Chondrocyte (in vitro differentiated cells): ENCODE measurements at regions not wholly inside any gene's neighbourhood (a gene's known extent, or its start where the extent isn't known, plus 50 kb on each side); places are given as distances from the start of the nearest gene placed in this dataset.

Experiments used
- DNase-seq: peaks from one replicate; pipeline ENCODE4 v3.0.0; 2021; ENCODE audit warnings: mixed read lengths, low spot score
- H3K27ac Mint-ChIP-seq: one replicate; pipeline ENCODE4 v1.8.0; 2021; ENCODE audit warnings: mild to moderate bottlenecking, moderate library complexity, mixed read lengths; ENCODE audit not compliant: unreplicated experiment
- H3K27me3 Mint-ChIP-seq: 2 replicates; pipeline ENCODE4 v1.8.0; 2021; ENCODE audit warnings: low read depth, mixed read lengths
- H3K36me3 Mint-ChIP-seq: 2 replicates; pipeline ENCODE4 v1.8.0; 2021; ENCODE audit warnings: low read depth, mixed read lengths
- H3K4me1 Mint-ChIP-seq: 2 replicates; pipeline ENCODE4 v1.8.0; 2021; ENCODE audit warnings: low read depth, mild to moderate bottlenecking, mixed read lengths
- H3K4me3 Mint-ChIP-seq: one replicate; pipeline ENCODE4 v1.8.0; 2021; ENCODE audit warnings: mild to moderate bottlenecking, moderate library complexity, mixed read lengths; ENCODE audit not compliant: unreplicated experiment
- H3K9me3 Mint-ChIP-seq: 2 replicates; pipeline ENCODE4 v1.8.0; 2021; ENCODE audit warnings: low read depth, mixed read lengths
- CTCF ChIP-seq: fragments of 200-600 bp; sonication (generic); IDR thresholded peaks from 2 replicates; pipeline ENCODE4 v1.5.0; 2021; ENCODE audit warnings: antibody characterized with exemption, mild to moderate bottlenecking, moderate library complexity

DNA sequence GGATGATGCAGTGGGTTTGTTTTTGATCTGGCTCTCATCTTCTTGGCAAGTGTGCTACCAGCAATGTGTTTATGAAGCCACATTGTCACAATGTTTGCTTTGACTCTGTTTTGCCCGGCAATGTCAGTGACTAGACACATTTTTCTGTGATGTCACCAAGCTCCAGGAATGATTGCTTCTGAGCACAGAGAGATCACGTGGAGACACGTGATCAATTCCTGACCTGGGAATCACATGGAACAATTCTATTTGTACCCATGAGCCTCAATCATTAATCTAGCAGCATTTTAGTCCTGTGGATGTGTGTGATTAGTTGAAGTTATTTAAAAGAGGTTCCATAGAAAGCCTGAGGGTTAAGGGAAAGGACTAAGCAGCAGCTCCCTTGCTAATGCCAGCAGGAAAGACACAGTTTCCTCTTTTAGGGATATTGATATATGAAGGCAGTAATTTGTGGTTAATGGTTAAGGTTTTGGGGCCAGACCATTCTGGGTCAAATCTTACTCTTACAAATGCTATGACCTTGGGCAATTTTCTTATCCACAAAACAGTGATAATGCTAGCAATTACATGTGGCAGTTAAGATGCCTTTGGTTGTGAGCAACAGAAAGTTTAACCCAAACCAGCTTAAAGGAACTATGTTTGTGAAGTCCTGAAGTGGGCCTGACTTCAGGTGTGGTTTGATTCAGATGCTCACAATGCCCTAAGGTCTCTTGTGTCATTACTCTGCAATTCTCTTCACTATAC is 59.0 kb downstream of the FASLG start:
- no peak for TF ChIP-seq CTCF
- Mint-ChIP-seq H3K4me1 (peaks cover 6% of the 10 kb centered on the region), H3K4me3 (no peak overlapping the region), H3K27me3 (no peaks in the 10 kb centered on the region), H3K9me3 (no peaks in the 10 kb centered on the region), H3K36me3 (no peaks in the 10 kb centered on the region), H3K27ac (no peak overlapping the region)
- no peak for DNase-seq

- DNase-seq = no peak
These were observed 60.2 kb downstream of the FASLG start for GRCh38 chr1:172719066-172719627.

DNA sequence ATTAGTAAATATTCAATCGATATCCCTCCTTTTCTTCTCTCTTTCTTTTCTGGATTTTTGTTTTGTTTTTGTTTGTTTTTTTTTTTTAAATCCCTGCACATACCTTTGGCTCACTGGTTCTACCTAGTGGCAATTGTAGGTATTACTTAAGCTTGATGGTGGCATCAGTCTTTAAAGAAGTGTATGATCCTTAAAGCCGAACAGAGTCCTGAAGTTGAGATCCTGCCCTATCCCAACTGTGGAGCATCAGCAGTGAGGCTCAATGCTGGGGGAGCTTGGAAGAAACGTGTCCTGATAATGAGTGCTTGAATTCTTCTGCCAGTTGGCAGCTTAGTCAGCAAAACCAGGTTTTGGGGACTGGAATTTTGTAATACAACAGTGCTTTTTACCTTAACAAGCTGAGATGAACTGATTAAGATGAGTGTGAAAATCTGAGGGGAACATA is 60.8 kb downstream of the FASLG start:
- Mint-ChIP-seq H3K27me3 (no peaks in the 10 kb centered on the region), H3K4me3 (no peak overlapping the region), H3K9me3 (no peaks in the 10 kb centered on the region), H3K36me3 (no peaks in the 10 kb centered on the region), H3K27ac (no peak overlapping the region), H3K4me1 (peaks cover 6% of the 10 kb centered on the region)
- DNase-seq = no peak
- TF ChIP-seq CTCF = peak; percentile 92

More at GRCh38 chr1:172719066-172719627, 60.2 kb downstream of the FASLG start:
- no peaks in the 10 kb centered on the region for H3K27me3 Mint-ChIP-seq
- H3K27ac Mint-ChIP-seq = no peak overlapping the region
- H3K36me3 Mint-ChIP-seq = no peaks in the 10 kb centered on the region
- H3K4me1 Mint-ChIP-seq = peaks cover 6% of the 10 kb centered on the region
- no peaks in the 10 kb centered on the region for H3K9me3 Mint-ChIP-seq
- no peak overlapping the region for H3K4me3 Mint-ChIP-seq
- TF ChIP-seq CTCF = no peak

DNA sequence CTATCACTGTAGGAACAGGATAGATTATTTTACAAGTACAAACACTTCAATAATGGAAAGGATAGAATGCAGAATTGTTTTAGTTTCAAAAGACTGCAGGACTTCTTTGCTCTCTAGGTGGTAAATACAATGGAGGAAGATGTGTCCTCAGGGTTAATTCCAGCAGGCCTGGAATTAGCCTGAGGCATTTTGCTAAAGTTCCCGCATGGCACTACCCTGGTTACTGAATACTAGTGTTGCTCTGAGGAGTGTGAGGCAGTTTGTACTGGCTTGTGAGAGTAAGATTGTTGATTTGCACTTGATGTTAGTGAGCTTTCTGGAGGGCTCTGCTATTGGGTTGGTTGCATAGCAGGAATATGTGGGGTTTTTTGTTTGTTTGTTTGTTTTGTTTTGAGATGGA is 61.4 kb downstream of the FASLG start:
- DNase-seq = no peak
- H3K4me3 Mint-ChIP-seq = no peak overlapping the region
- H3K36me3 Mint-ChIP-seq = no peaks in the 10 kb centered on the region
- no peak overlapping the region for H3K27ac Mint-ChIP-seq
- H3K27me3 Mint-ChIP-seq = no peaks in the 10 kb centered on the region
- no peak for TF ChIP-seq CTCF
- H3K4me1 Mint-ChIP-seq = peaks cover 6% of the 10 kb centered on the region
- H3K9me3 Mint-ChIP-seq = no peaks in the 10 kb centered on the region

DNA sequence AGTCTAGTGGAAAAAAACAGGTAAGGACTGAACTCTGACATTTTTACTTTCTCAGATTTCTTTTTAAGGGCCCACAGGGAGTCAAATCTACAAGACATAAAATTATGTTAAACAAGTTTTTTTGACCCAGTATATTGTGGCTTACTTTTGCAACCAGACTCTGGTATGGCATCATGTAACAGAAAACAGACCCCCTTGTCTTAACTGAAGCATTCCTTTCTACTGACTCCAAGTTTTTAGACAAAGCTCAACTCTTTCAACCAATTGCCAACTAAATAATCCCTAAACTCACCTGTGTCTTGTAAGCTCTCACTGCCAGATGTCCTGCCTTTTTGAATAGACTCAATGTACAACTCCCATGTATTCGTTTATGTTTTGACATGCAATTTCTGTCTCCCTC is 64.3 kb downstream of the FASLG start:
- H3K27ac Mint-ChIP-seq = no peak overlapping the region
- peaks cover 6% of the 10 kb centered on the region for H3K4me1 Mint-ChIP-seq
- DNase-seq = no peak
- H3K27me3 Mint-ChIP-seq = no peaks in the 10 kb centered on the region
- no peaks in the 10 kb centered on the region for H3K36me3 Mint-ChIP-seq
- peaks cover 5% of the 10 kb centered on the region for H3K9me3 Mint-ChIP-seq
- H3K4me3 Mint-ChIP-seq = no peak overlapping the region
- no peak for TF ChIP-seq CTCF
